H1 (cell line): ENCODE measurements at regions not wholly inside any gene's neighbourhood (a gene's known extent, or its start where the extent isn't known, plus 50 kb on each side); places are given as distances from the start of the nearest gene placed in this dataset.

Experiments
- EZH2 ChIP-seq: fragments of 200-600 bp; sonication (generic); IDR thresholded peaks from 2 replicates; pipeline ENCODE4 v1.7.1; 2012; ENCODE audit warnings: low read depth, mild to moderate bottlenecking, moderate library complexity, low read length, inconsistent platforms; ENCODE audit not compliant: severe bottlenecking
- MAFK ChIP-seq: IDR thresholded peaks from 2 replicates; pipeline ENCODE4 v1.6.1; 2012; ENCODE audit warnings: low read depth, mild to moderate bottlenecking, improper control_type of control experiment, low read length
- POLR2A ChIP-seq, 2 experiments: IDR thresholded peaks; 1 replicate in 1 of 2; 2 replicates in 1 of 2; pipeline ENCODE4 v1.6.1; 2011; ENCODE audit warnings: low read depth in 2 of 2, low read length in 2 of 2, mild to moderate bottlenecking in 2 of 2; ENCODE audit errors: control extremely low read depth in 1 of 2
- RXRA ChIP-seq: IDR thresholded peaks from 2 replicates; pipeline ENCODE4 v1.6.1; 2011; ENCODE audit warnings: low read depth, mild to moderate bottlenecking, low read length, moderate library complexity; ENCODE audit not compliant: insufficient read depth
- TAF1 ChIP-seq: IDR thresholded peaks from 2 replicates; pipeline ENCODE4 v1.6.1; 2011; ENCODE audit warnings: mild to moderate bottlenecking, low read depth, low read length
- TF ChIP-seq, protein P1 (sequence below), 3 experiments: IDR thresholded peaks; 1 replicate in 2 of 3; 2 replicates in 1 of 3; pipeline versions ENCODE4 v1.5.1 to v1.6.1; 2011; ENCODE audit warnings: low read length in 3 of 3, mild to moderate bottlenecking in 3 of 3, inconsistent platforms in 2 of 3, low read depth in 1 of 3, moderate library complexity in 1 of 3; ENCODE audit not compliant: insufficient read depth in 1 of 3; ENCODE audit errors: control extremely low read depth in 1 of 3

DNA sequence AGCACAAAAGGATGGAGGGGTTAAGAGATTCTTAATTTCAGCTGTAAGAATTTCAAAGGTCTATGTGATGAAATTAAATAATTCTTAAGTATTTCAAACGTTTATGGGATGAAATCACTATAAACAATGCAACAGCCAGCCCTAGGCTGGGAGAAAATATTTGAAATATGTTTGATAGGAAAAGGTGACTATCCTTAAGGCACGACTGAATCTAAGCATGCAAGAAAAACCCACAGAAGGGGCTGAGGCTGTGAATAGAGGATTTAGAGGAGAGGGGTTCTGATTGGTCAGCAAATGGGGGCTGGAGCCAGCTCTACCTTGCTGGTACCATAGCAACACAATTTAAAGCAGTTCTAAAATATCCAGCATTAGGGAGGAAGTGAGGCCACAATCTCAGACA, 220.8 kb upstream of the ATP10A start:
- TF ChIP-seq POLR2A (IDR thresholded peaks at IDR 0.05; ENCODE audit: control extremely low read depth in 1 of 2, low read depth in 2 of 2, low read length in 2 of 2) (no peak), EZH2 (no peak), MAFK (no peak), RXRA (no peak), TAF1 (no peak)
- TF ChIP-seq, protein P1, sequence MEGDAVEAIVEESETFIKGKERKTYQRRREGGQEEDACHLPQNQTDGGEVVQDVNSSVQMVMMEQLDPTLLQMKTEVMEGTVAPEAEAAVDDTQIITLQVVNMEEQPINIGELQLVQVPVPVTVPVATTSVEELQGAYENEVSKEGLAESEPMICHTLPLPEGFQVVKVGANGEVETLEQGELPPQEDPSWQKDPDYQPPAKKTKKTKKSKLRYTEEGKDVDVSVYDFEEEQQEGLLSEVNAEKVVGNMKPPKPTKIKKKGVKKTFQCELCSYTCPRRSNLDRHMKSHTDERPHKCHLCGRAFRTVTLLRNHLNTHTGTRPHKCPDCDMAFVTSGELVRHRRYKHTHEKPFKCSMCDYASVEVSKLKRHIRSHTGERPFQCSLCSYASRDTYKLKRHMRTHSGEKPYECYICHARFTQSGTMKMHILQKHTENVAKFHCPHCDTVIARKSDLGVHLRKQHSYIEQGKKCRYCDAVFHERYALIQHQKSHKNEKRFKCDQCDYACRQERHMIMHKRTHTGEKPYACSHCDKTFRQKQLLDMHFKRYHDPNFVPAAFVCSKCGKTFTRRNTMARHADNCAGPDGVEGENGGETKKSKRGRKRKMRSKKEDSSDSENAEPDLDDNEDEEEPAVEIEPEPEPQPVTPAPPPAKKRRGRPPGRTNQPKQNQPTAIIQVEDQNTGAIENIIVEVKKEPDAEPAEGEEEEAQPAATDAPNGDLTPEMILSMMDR (IDR thresholded peaks at IDR 0.05; ENCODE audit: control extremely low read depth in 1 of 3, insufficient read depth in 1 of 3, low read depth in 1 of 3, low read length in 3 of 3) = no peak
